ENCODE measurements at regions not wholly inside any gene's neighbourhood (a gene's known extent, or its start where the extent isn't known, plus 50 kb on each side); places are given as distances from the start of the nearest gene placed in this dataset.

GRCh38 chr15:38864827-38865581 is 300.4 kb upstream of the RASGRP1 start:
- DNase-seq (ENCODE audit: extremely low read depth in 1 of 11, low read depth in 9 of 11, low spot score in 4 of 11): peak in 2 of 11 donors; percentile 30 to 33

- no peak for DNase-seq (ENCODE audit: extremely low read depth in 1 of 11, low read depth in 9 of 11, low spot score in 4 of 11)
Observed at GRCh38 chr15:38867556-38867955, 302.9 kb upstream of the RASGRP1 start.

- DNase-seq (ENCODE audit: extremely low read depth in 1 of 11, low read depth in 9 of 11, low spot score in 4 of 11): no peak
Observed at GRCh38 chr15:38868326-38869114, 303.9 kb upstream of the RASGRP1 start.

- no peak for DNase-seq (ENCODE audit: extremely low read depth in 1 of 11, low read depth in 9 of 11, low spot score in 4 of 11)
Observed at GRCh38 chr15:38871638-38872037, 307.0 kb upstream of the RASGRP1 start.

- no peak for DNase-seq (ENCODE audit: extremely low read depth in 1 of 11, low read depth in 9 of 11, low spot score in 4 of 11)
Observed at GRCh38 chr15:38872732-38873131, 308.1 kb upstream of the RASGRP1 start.

GRCh38 chr15:38873158-38873557 is 308.5 kb upstream of the RASGRP1 start:
- no peak for DNase-seq (ENCODE audit: extremely low read depth in 1 of 11, low read depth in 9 of 11, low spot score in 4 of 11)

- no peak for DNase-seq (ENCODE audit: extremely low read depth in 1 of 11, low read depth in 9 of 11, low spot score in 4 of 11)
Observed at GRCh38 chr15:38874464-38874863, 309.9 kb upstream of the RASGRP1 start.

GRCh38 chr15:38876211-38876610 is 311.6 kb upstream of the RASGRP1 start:
- DNase-seq (ENCODE audit: extremely low read depth in 1 of 11, low read depth in 9 of 11, low spot score in 4 of 11): no peak

- DNase-seq (ENCODE audit: extremely low read depth in 1 of 11, low read depth in 9 of 11, low spot score in 4 of 11): no peak
Observed at GRCh38 chr15:38876621-38877020, 312.0 kb upstream of the RASGRP1 start.

- no peak for DNase-seq (ENCODE audit: extremely low read depth in 1 of 11, low read depth in 9 of 11, low spot score in 4 of 11)
Observed at GRCh38 chr15:38877471-38877870, 312.9 kb upstream of the RASGRP1 start.

- no peak for DNase-seq (ENCODE audit: extremely low read depth in 1 of 11, low read depth in 9 of 11, low spot score in 4 of 11)
Observed at GRCh38 chr15:38878026-38878425, 313.4 kb upstream of the RASGRP1 start.

- no peak for DNase-seq (ENCODE audit: extremely low read depth in 1 of 11, low read depth in 9 of 11, low spot score in 4 of 11)
Observed at GRCh38 chr15:38878926-38879325, 314.3 kb upstream of the RASGRP1 start.

- no peak for DNase-seq (ENCODE audit: extremely low read depth in 1 of 11, low read depth in 9 of 11, low spot score in 4 of 11)
Observed at GRCh38 chr15:38879909-38880471, 315.4 kb upstream of the RASGRP1 start.

GRCh38 chr15:38882221-38882620 is 317.6 kb upstream of the RASGRP1 start:
- no peak for DNase-seq (ENCODE audit: extremely low read depth in 1 of 11, low read depth in 9 of 11, low spot score in 4 of 11)

- no peak for DNase-seq (ENCODE audit: extremely low read depth in 1 of 11, low read depth in 9 of 11, low spot score in 4 of 11)
Observed at GRCh38 chr15:38883987-38884386, 319.4 kb upstream of the RASGRP1 start.

GRCh38 chr15:38885001-38885400 is 320.4 kb upstream of the RASGRP1 start:
- DNase-seq (ENCODE audit: extremely low read depth in 1 of 11, low read depth in 9 of 11, low spot score in 4 of 11): no peak

- DNase-seq (ENCODE audit: extremely low read depth in 1 of 11, low read depth in 9 of 11, low spot score in 4 of 11): no peak
Observed at GRCh38 chr15:38885471-38885952, 320.9 kb upstream of the RASGRP1 start.

- DNase-seq (ENCODE audit: extremely low read depth in 1 of 11, low read depth in 9 of 11, low spot score in 4 of 11): no peak
Observed at GRCh38 chr15:38886315-38887163, 321.9 kb upstream of the RASGRP1 start.

GRCh38 chr15:38888701-38889221 is 324.1 kb upstream of the RASGRP1 start:
- DNase-seq (ENCODE audit: extremely low read depth in 1 of 11, low read depth in 9 of 11, low spot score in 4 of 11): no peak
